ENCODE measurements at regions not wholly inside any gene's neighbourhood (a gene's known extent, or its start where the extent isn't known, plus 50 kb on each side); places are given as distances from the start of the nearest gene placed in this dataset.
A peak's percentile ranks its signal among the peaks of the same experiment; 100 is the strongest.

- H3K4me2 ChIP-seq (ENCODE audit: insufficient read depth, low read length) = no peak overlapping the region
- H3K27ac ChIP-seq (ENCODE audit: low read depth, low read length) = no peak overlapping the region
- H3K4me1 ChIP-seq (ENCODE audit: insufficient read depth, low read length) = peaks cover 43% of the 10 kb centered on the region
- DNase-seq (ENCODE audit: insufficient read length, low spot score, missing footprints) = no peak
- no peaks in the 10 kb centered on the region for H3K27me3 ChIP-seq (ENCODE audit: insufficient read depth, low read length)
- no peak overlapping the region for H2AFZ ChIP-seq (ENCODE audit: low read length)
- no peak overlapping the region for H3K4me3 ChIP-seq (ENCODE audit: insufficient read depth, low read length)
- H3K36me3 ChIP-seq (ENCODE audit: insufficient read depth, low read length) = no peaks in the 10 kb centered on the region
- H4K20me1 ChIP-seq (ENCODE audit: insufficient read depth, low read length) = no peaks in the 10 kb centered on the region
- H3K79me2 ChIP-seq (ENCODE audit: insufficient read depth, low read length) = no peaks in the 10 kb centered on the region
- TF ChIP-seq CTCF (IDR thresholded peaks at IDR 0.05; ENCODE audit: extremely low read depth, low read depth, low read length) = no peak
- H3K9me3 ChIP-seq (ENCODE audit: low read depth, low read length) = no peaks in the 10 kb centered on the region
Observed at GRCh38 chr2:207235621-207236020, 69.9 kb upstream of the KLF7 start.

- Histone ChIP-seq H3K4me1 (ENCODE audit: insufficient read depth, low read length) (peaks cover 43% of the 10 kb centered on the region), H3K4me2 (ENCODE audit: insufficient read depth, low read length) (no peak overlapping the region), H2AFZ (ENCODE audit: low read length) (no peak overlapping the region), H3K9me3 (ENCODE audit: low read depth, low read length) (no peaks in the 10 kb centered on the region), H3K4me3 (ENCODE audit: insufficient read depth, low read length) (no peak overlapping the region), H3K27me3 (ENCODE audit: insufficient read depth, low read length) (no peaks in the 10 kb centered on the region), H3K27ac (ENCODE audit: low read depth, low read length) (no peak overlapping the region), H3K36me3 (ENCODE audit: insufficient read depth, low read length) (no peaks in the 10 kb centered on the region), H3K79me2 (ENCODE audit: insufficient read depth, low read length) (no peaks in the 10 kb centered on the region), H4K20me1 (ENCODE audit: insufficient read depth, low read length) (no peaks in the 10 kb centered on the region)
- no peak for DNase-seq (ENCODE audit: insufficient read length, low spot score, missing footprints)
- no peak for TF ChIP-seq CTCF (IDR thresholded peaks at IDR 0.05; ENCODE audit: extremely low read depth, low read depth, low read length)
Observed at GRCh38 chr2:207236156-207236935, 70.6 kb upstream of the KLF7 start.

- Histone ChIP-seq H3K27me3 (ENCODE audit: insufficient read depth, low read length) (no peaks in the 10 kb centered on the region), H3K4me3 (ENCODE audit: insufficient read depth, low read length) (no peak overlapping the region), H2AFZ (ENCODE audit: low read length) (no peak overlapping the region), H3K36me3 (ENCODE audit: insufficient read depth, low read length) (no peaks in the 10 kb centered on the region), H3K27ac (ENCODE audit: low read depth, low read length) (peak overlapping the region; percentile 94), H4K20me1 (ENCODE audit: insufficient read depth, low read length) (no peaks in the 10 kb centered on the region), H3K79me2 (ENCODE audit: insufficient read depth, low read length) (no peaks in the 10 kb centered on the region), H3K4me2 (ENCODE audit: insufficient read depth, low read length) (peak overlapping the region; percentile 64), H3K9me3 (ENCODE audit: low read depth, low read length) (no peaks in the 10 kb centered on the region), H3K4me1 (ENCODE audit: insufficient read depth, low read length) (peaks cover 35% of the 10 kb centered on the region)
- TF ChIP-seq CTCF (IDR thresholded peaks at IDR 0.05; ENCODE audit: extremely low read depth, low read depth, low read length) = no peak
- DNase-seq (ENCODE audit: insufficient read length, low spot score, missing footprints) = peak; percentile 90
Observed at GRCh38 chr2:207238831-207239701, 73.3 kb upstream of the KLF7 start.

All from osteoblast (primary cell).